NT2/D1 (cell line): ENCODE measurements at regions not wholly inside any gene's neighbourhood (a gene's known extent, or its start where the extent isn't known, plus 50 kb on each side); places are given as distances from the start of the nearest gene placed in this dataset.

Experiments
- YY1 ChIP-seq: IDR thresholded peaks from 2 replicates; pipeline ENCODE4 v1.6.1; 2011; ENCODE audit not compliant: insufficient read length, insufficient read depth
- ZNF274 ChIP-seq: IDR thresholded peaks from 2 replicates; pipeline ENCODE4 v1.6.1; 2011; ENCODE audit warnings: mild to moderate bottlenecking, low read depth, low read length

DNA sequence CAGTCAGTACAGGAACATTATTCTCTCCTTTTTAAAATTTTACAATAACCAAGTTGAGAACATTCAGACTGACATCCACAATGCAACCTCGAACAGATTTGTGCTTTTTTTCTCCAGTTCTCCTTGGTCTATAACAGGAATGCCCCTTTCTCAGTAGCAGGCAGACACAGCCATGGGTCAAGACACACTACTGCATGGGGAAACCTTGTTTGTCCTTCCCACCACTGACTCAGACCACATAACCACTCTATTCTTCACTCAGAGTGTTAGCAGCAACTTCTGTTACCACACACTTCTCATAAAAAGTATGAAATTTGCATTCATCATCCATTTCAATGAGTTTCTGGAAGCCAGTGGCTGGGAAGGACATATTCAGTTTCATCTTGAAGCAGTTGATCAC lies 421.7 kb downstream of the ADRA2A start:
- no peak for TF ChIP-seq YY1
- no peak for TF ChIP-seq ZNF274
